ENCODE measurements at regions not wholly inside any gene's neighbourhood (a gene's known extent, or its start where the extent isn't known, plus 50 kb on each side); places are given as distances from the start of the nearest gene placed in this dataset.

GRCh38 chr6:87860902-87861301 is 158.9 kb upstream of the AKIRIN2 start:
- DNase-seq (ENCODE audit: low read depth in 4 of 4, low spot score in 3 of 4): no peak

DNA sequence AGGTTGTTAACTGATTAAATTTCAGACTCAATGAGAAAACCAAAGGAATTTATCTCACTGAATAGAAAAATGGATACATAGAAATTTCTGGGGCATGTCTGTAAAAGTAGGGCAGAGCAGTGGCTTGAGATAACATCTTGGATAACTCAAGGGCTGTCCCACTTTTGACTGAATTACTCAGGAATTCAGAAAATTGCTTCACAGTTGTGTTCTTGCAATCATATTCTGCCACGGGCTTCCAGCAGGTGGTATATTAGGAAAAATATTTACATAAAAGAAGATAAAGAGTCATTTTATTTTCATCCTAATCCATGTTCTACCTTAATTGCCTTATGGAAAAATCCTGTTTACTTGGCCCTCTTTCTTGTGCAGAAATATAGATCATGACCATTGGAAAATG is 156.4 kb upstream of the AKIRIN2 start:
- DNase-seq (ENCODE audit: low read depth in 4 of 4, low spot score in 3 of 4): no peak

- DNase-seq (ENCODE audit: low read depth in 4 of 4, low spot score in 3 of 4): no peak
Observed at GRCh38 chr6:87851674-87852299, 149.8 kb upstream of the AKIRIN2 start.

- DNase-seq (ENCODE audit: low read depth in 4 of 4, low spot score in 3 of 4): no peak
Observed at GRCh38 chr6:87848616-87849015, 146.6 kb upstream of the AKIRIN2 start.

DNA sequence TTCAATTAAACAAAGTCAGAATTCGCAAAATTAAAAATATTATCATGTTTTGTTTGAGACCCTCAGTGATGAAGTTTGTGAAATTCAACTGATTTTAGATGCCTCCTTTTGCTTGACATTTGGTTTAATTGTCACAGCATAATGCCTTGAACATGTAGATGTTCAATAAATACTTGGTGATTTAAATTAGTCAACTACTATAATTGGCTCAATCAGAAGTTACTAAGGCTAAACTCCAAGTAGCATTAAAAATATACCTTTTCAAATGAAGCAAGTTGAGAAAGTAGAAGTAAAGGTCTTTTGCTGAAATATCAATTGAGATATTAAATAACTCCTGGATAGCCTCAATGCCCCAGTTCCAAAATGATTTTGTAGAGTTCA is 145.8 kb upstream of the AKIRIN2 start:
- DNase-seq (ENCODE audit: low read depth in 4 of 4, low spot score in 3 of 4): no peak

DNA sequence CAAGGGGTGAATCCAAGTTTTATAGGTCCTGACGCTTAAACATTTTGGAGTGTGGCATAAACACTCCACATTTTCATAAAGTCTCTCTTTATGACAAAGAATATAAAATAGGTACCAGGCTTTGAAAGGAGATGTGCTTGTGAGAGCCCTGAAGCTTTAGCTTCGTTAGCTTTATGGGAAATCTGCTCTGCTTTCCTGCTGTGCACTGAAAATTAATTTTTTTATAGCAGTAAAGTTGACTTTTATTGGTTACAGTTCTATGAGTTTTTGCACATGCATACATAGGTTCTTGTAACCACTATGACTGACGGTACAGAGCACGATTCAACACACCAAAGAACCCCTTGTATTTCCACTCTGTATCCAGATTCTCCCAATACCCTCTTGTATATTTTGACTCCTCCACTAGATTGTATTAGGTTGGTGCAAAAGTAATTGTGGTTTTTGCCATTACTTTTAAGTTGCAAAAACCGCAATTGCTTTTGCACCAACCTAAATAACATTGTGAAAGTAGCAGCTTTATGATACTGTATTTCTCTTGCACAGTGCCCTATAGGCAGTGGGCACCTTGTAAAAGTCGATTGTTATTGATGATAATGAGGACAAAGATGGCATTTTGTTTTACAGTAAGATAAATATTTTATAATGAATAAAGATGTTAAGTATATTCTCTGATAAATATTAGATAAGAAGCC is 145.2 kb upstream of the AKIRIN2 start:
- DNase-seq (ENCODE audit: low read depth in 4 of 4, low spot score in 3 of 4): no peak

DNA sequence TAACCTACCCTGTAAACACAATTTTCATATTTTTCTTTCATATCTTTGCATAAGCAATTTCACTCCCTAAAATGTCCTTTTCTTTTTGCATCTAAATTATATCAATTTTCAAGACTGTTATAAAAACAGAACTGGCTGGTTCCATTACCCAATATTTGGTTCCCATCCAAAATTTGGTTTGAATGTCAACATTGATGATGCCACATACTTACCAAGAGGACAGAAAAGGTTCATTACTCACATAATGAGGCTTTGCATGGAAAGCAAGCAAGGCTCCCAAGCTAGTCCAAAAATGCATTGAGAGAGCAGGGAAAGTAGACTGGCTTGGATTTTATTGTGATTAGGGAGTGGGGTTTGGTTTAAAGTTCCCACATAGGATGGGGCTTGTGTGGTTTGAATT is 144.4 kb upstream of the AKIRIN2 start:
- DNase-seq (ENCODE audit: low read depth in 4 of 4, low spot score in 3 of 4): no peak

DNA sequence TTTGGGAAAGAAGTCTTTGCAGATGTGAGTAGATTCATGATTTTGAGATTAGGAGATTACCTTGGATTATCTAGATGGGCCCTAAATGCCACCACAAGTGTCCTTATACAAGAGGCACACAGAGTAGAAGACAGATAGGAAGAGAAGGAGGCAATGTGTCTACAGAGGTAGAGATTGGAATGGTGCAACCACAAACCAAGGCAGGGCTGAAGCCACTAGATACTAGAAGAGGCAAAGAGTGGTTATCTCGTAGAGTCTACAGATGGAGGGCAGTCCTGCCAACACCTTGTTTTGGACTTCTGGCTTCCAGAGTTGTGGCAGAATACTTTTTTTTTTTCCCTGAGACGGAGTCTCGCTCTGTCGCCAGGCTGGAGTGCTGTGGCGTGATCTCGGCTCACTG is 138.3 kb upstream of the AKIRIN2 start:
- no peak for DNase-seq (ENCODE audit: low read depth in 4 of 4, low spot score in 3 of 4)

- no peak for DNase-seq (ENCODE audit: low read depth in 4 of 4, low spot score in 3 of 4)
Observed at GRCh38 chr6:87837876-87838275, 135.8 kb upstream of the AKIRIN2 start.

DNA sequence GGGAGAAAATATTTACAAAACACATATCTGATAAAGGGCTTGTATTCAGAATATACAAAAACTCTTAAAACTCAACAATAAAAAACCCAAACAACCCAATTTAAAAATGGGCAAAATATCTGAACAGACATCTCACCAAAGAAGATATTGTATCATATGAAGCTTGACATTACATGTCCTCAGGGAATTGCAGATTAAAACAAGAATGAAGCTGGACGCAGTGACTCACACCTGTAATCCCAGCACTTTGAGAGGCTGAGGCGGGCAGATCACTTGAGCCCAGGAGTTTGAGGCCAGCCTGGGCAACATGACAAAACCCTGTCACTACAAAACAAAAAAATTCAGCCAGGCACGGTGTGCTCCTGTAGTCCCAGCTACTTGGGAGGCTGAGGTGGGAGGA is 135.4 kb upstream of the AKIRIN2 start:
- no peak for DNase-seq (ENCODE audit: low read depth in 4 of 4, low spot score in 3 of 4)

DNA sequence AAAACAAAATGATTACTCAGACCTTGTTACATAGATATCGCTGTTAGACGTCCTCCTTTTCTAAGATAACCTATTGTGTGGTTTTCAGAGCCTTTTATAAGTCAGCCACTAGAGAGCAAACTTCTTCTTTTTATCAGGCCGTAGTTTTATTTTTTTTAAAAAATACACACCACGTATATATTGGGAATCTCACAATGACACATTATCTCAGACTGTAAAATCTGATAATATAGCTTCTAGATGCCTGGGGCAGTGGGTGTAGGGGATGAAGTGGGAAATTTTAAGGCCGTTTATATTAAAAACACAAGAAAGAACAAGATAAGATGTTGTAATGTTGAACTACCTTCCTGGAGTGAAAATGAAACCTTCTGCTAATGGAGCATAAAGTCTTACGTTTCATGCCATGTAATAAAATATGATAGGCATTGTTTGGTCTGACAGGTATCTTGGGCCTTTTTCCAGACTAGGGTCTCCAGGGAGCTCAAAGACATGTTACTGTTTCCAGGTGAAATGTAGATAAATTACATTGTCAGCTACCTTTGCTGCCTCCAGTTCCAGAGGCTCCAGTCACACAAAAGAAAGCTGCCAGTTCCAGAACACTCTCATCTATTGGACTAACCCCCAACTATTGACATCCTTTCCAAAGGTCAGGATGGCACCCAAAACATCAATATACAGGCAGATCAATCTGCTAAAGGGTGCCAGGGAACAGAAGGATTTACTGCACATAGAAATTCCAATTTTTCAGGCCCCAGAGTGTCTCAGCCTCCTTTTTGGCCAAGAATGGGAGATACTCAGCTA is 130.2 kb upstream of the AKIRIN2 start:
- no peak for DNase-seq (ENCODE audit: low read depth in 4 of 4, low spot score in 3 of 4)

DNA sequence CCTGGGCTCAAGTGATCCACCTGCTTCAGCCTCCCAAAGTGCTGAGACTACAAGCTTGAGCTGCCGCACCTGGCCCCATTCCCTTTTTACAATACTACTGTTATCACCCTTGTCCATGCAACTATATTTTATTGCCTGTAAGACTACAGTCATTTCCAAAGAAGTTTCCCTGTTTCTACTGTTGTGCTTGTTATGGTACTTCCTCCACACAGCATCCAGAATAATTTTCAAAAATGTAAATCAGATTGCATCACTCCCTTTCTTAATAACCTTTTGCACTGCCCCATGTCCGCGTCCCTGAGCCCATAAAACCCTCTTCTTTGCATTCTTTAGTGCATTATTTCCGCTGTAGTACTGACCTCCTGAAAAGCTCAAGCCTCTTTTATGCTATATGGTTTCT is 128.9 kb upstream of the AKIRIN2 start:
- DNase-seq (ENCODE audit: low read depth in 4 of 4, low spot score in 3 of 4): no peak

DNA sequence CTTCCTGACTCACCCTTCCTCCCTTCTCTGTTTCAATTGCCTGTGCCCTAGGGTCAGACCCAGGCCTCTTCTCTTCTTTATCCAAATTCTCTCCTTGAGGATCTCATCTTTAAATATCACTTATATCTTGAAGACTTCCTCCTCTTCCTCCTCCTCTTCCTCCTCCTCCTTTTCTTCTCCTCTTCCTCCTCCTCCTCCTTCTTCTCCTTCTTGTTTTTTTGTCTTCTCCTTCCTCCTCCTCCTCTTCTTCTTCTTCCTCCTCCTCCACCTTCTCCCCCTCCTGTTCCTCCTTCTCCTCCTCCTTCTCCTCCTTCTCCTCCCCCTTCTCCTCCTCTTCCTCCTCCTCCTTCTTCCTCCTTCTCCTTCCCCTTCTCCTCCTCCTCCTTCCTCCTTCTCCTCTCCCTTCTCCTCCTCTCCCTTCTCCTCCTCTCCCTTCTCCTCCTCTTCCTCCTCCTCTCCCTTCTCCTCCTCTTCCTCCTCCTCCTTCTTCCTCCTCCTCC is 127.6 kb upstream of the AKIRIN2 start:
- DNase-seq (ENCODE audit: low read depth in 4 of 4, low spot score in 3 of 4): no peak

DNA sequence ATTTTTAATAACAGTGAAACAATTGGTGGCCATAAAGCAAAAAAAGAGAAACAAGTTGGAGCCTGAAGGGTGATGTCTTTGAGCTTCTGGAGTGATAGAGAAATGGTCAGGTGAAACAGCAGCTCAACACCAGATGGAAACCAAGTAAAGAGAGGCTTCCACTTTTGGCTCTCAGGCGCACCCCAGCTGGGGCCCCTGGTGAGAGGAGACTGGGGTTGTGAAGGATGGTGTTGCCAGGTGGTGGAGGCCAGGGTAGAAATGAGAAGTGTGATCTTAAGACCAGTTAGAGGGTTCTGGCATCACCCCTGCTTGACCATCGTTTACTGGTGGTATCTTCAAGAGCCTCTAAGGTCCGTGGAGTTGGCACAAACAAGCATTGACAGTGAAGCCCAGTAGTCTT is 126.0 kb upstream of the AKIRIN2 start:
- no peak for DNase-seq (ENCODE audit: low read depth in 4 of 4, low spot score in 3 of 4)

DNA sequence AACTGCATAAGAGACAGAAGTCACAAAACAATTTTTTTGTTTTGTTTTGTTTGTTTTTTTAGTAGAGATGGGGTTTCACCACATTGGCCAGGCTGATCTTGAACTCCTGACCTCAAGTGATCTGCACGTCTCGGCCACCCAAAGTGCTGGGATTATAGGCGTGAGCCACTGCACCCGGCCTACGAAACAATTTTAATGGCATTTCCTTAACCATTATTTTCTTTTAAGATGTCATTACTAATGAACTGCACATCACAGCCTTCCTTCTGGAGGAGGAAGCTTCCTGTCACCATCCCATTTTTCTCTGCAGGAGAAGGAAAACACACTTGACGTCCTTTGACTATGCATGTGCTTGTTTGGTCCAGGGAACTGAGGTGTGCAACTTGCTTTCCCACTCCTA is 125.3 kb upstream of the AKIRIN2 start:
- no peak for DNase-seq (ENCODE audit: low read depth in 4 of 4, low spot score in 3 of 4)

DNA sequence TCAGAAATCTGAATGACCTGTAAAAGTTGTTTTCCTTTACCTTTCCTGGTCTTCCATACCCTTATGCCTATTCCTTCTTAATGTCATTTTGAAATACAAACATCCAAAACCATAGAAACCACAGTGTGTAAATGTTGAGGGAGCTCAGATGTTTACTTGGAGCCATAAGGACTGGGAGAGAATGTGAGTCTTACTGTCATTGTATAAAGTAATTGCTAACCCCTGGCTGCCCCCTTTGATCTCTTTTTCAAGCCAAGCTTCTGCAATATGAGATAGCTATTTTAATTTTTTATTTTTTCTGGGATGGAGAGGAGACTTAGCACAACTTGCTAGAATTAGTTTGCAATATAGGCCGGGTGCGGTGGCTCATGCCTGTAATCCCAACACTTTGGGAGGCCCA is 124.4 kb upstream of the AKIRIN2 start:
- no peak for DNase-seq (ENCODE audit: low read depth in 4 of 4, low spot score in 3 of 4)

- DNase-seq (ENCODE audit: low read depth in 4 of 4, low spot score in 3 of 4): no peak
Observed at GRCh38 chr6:87825821-87826221, 123.8 kb upstream of the AKIRIN2 start.

GRCh38 chr6:87824958-87825491 is 123.0 kb upstream of the AKIRIN2 start:
- no peak for DNase-seq (ENCODE audit: low read depth in 4 of 4, low spot score in 3 of 4)

DNA sequence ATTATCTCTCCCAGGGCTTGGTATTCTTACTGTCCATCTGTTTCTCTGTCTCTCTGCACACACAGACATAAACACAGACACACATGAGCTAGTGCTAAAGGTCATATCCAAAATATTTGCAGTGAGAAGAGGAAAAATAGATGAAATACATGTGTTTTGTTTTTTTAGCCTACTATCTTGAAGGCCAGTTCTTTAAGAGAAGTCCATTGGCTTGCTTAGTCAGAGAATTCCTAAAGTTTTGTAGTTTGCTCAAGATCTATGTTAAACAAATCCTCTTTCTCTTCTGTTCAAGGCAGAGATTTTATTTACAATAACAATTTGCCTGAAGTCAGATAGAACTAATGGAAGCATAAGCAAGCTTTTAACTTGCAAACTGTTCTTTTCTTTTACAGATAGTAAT is 120.0 kb upstream of the AKIRIN2 start:
- DNase-seq (ENCODE audit: low read depth in 4 of 4, low spot score in 3 of 4): no peak

GRCh38 chr6:87820343-87820984 is 118.4 kb upstream of the AKIRIN2 start:
- DNase-seq (ENCODE audit: low read depth in 4 of 4, low spot score in 3 of 4): no peak

- DNase-seq (ENCODE audit: low read depth in 4 of 4, low spot score in 3 of 4): no peak
Observed at GRCh38 chr6:87817183-87817582, 115.2 kb upstream of the AKIRIN2 start.
